ENCODE measurements at regions not wholly inside any gene's neighbourhood (a gene's known extent, or its start where the extent isn't known, plus 50 kb on each side); places are given as distances from the start of the nearest gene placed in this dataset.

DNA sequence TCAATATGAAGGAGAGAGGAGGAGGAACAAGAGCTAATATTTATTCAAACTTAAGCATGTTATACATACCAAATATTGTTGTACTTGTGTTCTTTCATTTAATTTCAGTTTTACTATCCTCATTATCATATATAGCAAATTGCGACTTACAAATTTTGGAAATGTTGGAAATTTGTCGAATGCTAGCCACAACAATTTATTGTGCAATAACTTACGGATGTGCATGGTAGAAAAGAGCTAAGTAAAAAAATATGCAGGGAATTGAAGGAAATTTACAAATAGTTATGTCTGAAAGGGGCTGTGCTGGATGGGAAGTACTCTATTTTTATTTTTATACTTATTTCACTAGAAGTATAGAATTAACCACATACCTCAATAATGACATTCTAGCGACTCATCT, 376.3 kb downstream of the PCDH20 start:
- Histone ChIP-seq H3K4me1 (ENCODE audit: control insufficient read depth, insufficient read depth, low read length, poor library complexity, severe bottlenecking) (no peaks in the 10 kb centered on the region), H3K9me3 (ENCODE audit: control insufficient read depth, low read length) (no peaks in the 10 kb centered on the region)
- no CpG with 5 or more reads among the region's 4 CpGs for whole genome bisulfite sequencing, 2 experiments (ENCODE audit: insufficient coverage in 2 of 2)

DNA sequence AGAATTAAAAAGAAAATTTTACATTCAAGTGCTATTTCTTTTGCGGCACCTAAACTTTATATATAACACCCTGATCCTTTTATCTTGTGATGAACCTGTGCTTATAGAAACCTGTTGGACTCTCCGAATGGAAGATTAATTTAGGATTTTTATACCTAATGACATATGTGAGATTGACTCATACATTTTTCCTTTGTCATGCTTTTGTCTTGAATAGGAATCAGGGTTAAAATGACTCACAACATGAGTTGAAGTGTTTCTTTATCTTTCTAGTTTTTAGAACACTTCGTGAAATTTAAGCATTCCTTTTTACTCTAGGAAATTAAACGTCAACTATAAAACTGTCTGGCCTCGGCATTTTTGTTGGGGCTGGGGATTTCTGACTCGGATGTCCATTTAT, 378.9 kb downstream of the PCDH20 start:
- Histone ChIP-seq H3K4me3 (ENCODE audit: extremely low read depth, insufficient read depth, low read length, poor library complexity, severe bottlenecking) (no peak overlapping the region), H3K9me3 (ENCODE audit: control insufficient read depth, low read length) (no peaks in the 10 kb centered on the region), H3K4me1 (ENCODE audit: control insufficient read depth, insufficient read depth, low read length, poor library complexity, severe bottlenecking) (no peaks in the 10 kb centered on the region), H3K27ac (ENCODE audit: low read depth, low read length, severe bottlenecking) (no peak overlapping the region), H3K36me3 (ENCODE audit: control insufficient read depth, insufficient read depth, low read length) (no peaks in the 10 kb centered on the region)
- WGBS, 2 experiments (ENCODE audit: insufficient coverage in 2 of 2): 83% methylated on average over 1 of the region's 6 CpGs; no CpG with 5 or more reads in 1 of the 2 experiments

More for the DNA sequence above, 376.3 kb downstream of the PCDH20 start:
- no peaks in the 10 kb centered on the region for H3K36me3 ChIP-seq (ENCODE audit: control insufficient read depth, insufficient read depth, low read length)
- no peak overlapping the region for H3K27ac ChIP-seq (ENCODE audit: low read depth, low read length, severe bottlenecking)
- no peak overlapping the region for H3K4me3 ChIP-seq (ENCODE audit: extremely low read depth, insufficient read depth, low read length, poor library complexity, severe bottlenecking)

DNA sequence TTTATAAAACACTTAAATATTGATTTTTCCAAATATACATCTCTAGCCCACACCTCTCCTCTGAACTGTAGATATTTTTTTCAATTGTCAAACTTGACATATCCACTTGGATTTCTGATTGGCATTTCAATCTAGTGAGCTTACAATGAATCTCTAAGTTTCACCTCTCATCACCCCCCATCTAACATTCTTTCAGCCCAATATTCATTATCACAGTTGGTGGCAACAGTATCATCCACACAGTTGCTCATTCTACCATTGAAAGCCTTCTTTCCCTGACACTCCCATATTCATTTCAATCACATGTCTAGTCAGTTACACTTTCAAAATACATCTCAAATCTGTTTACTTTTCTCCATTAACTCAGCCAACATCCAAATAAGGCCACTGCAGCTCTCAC, 385.2 kb downstream of the PCDH20 start:
- H3K9me3 ChIP-seq (ENCODE audit: control insufficient read depth, low read length): no peaks in the 10 kb centered on the region
- no peaks in the 10 kb centered on the region for H3K4me1 ChIP-seq (ENCODE audit: control insufficient read depth, insufficient read depth, low read length, poor library complexity, severe bottlenecking)
- H3K4me3 ChIP-seq (ENCODE audit: extremely low read depth, insufficient read depth, low read length, poor library complexity, severe bottlenecking): no peak overlapping the region
- no peaks in the 10 kb centered on the region for H3K36me3 ChIP-seq (ENCODE audit: control insufficient read depth, insufficient read depth, low read length)
- H3K27ac ChIP-seq (ENCODE audit: low read depth, low read length, severe bottlenecking): no peak overlapping the region

DNA sequence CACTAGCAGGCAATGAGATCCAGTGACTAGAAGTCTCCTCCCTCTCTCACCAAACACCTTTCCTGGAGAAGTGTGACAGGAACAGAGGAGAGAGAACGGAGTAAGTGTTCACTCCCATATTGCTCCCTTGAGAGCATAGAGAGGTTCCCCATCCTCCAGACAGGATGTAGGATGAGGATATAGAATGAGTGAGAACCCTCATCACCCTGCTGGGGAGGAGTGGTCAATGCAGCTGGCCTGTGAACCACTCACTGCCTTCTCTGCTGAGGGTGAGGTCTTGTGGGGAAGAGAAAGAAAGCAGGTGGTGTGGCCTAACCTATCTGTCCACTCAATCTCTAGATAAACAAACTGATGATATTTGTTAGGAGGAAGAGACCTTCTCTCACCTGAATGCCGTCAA, 386.6 kb downstream of the PCDH20 start:
- H3K36me3 ChIP-seq (ENCODE audit: control insufficient read depth, insufficient read depth, low read length): no peaks in the 10 kb centered on the region
- no peak overlapping the region for H3K4me3 ChIP-seq (ENCODE audit: extremely low read depth, insufficient read depth, low read length, poor library complexity, severe bottlenecking)
- no peak overlapping the region for H3K27ac ChIP-seq (ENCODE audit: low read depth, low read length, severe bottlenecking)
- WGBS, 2 experiments (ENCODE audit: insufficient coverage in 2 of 2): no CpG with 5 or more reads among the region's 2 CpGs
- no peaks in the 10 kb centered on the region for H3K9me3 ChIP-seq (ENCODE audit: control insufficient read depth, low read length)
- H3K4me1 ChIP-seq (ENCODE audit: control insufficient read depth, insufficient read depth, low read length, poor library complexity, severe bottlenecking): no peaks in the 10 kb centered on the region

DNA sequence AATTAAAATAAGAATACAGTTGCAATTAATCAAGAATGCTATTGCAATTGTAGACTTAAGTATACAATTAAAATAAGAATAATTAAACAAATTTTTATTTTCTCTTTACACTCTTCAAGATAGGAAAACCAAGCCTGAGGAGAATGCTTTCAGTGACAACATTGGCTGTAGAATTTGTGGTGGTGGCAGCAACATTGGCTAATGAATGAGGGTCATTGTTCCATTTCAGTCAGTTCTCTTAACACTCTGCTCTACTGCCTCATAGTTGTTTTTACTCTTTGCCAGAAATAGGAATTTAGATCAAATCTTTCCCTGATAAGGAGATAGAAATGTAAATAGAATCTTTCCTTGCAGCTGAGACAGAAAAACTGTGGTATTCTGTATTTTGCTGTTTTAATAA, 391.6 kb downstream of the PCDH20 start:
- Histone ChIP-seq H3K27ac (ENCODE audit: low read depth, low read length, severe bottlenecking) (no peak overlapping the region), H3K9me3 (ENCODE audit: control insufficient read depth, low read length) (no peaks in the 10 kb centered on the region), H3K4me1 (ENCODE audit: control insufficient read depth, insufficient read depth, low read length, poor library complexity, severe bottlenecking) (no peaks in the 10 kb centered on the region), H3K36me3 (ENCODE audit: control insufficient read depth, insufficient read depth, low read length) (no peaks in the 10 kb centered on the region), H3K4me3 (ENCODE audit: extremely low read depth, insufficient read depth, low read length, poor library complexity, severe bottlenecking) (no peak overlapping the region)

DNA sequence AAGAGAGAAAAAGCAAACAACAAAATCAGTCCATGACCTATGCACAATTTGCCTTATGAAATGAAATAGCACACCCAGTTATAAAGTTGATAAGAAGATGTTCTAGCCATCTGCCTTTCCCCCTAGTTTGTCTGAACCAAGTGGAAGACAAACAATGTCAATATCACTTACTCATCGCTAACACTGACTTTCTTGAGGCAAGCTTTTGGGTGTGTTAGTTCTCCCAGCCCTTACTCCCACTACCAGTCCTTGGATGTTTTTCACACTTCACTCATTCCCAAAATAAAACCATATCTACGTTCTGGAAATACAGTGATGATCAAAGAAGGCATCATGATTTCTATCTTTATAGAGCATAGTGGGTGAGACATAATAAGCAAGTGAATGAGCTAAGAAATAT, 393.8 kb downstream of the PCDH20 start:
- 86% methylated on average over 1 of the region's 2 CpGs; no CpG with 5 or more reads in 1 of the 2 experiments for WGBS, 2 experiments (ENCODE audit: insufficient coverage in 2 of 2)

DNA sequence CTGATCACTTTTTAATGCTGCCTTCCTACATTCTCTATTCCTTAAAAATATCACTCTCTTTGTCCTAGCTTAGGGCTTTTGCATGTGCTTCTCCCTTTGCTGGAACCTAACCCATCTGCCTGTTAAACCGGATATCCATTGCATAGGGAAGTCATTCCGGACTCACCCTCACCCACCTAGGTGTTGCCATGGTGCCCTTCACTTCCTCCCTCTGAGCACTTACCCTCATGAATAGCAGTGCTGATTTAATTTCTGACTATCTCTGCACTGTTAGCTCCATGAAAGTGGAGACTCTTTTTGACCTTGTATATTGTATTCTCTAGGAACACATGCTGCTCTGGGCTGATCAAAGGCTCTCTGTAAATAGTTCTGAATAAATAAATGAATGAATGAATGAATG, 401.9 kb downstream of the PCDH20 start:
- Histone ChIP-seq H3K4me1 (ENCODE audit: control insufficient read depth, insufficient read depth, low read length, poor library complexity, severe bottlenecking) (no peaks in the 10 kb centered on the region), H3K9me3 (ENCODE audit: control insufficient read depth, low read length) (peaks cover 3% of the 10 kb centered on the region), H3K4me3 (ENCODE audit: extremely low read depth, insufficient read depth, low read length, poor library complexity, severe bottlenecking) (no peak overlapping the region), H3K27ac (ENCODE audit: low read depth, low read length, severe bottlenecking) (no peak overlapping the region), H3K36me3 (ENCODE audit: control insufficient read depth, insufficient read depth, low read length) (no peaks in the 10 kb centered on the region)
- WGBS, 2 experiments (ENCODE audit: insufficient coverage in 2 of 2): 86 to 95% methylated on average over 2 of the region's 2 CpGs

More for the DNA sequence above, 393.8 kb downstream of the PCDH20 start:
- Histone ChIP-seq H3K27ac (ENCODE audit: low read depth, low read length, severe bottlenecking) (no peak overlapping the region), H3K36me3 (ENCODE audit: control insufficient read depth, insufficient read depth, low read length) (no peaks in the 10 kb centered on the region), H3K9me3 (ENCODE audit: control insufficient read depth, low read length) (no peaks in the 10 kb centered on the region), H3K4me1 (ENCODE audit: control insufficient read depth, insufficient read depth, low read length, poor library complexity, severe bottlenecking) (no peaks in the 10 kb centered on the region), H3K4me3 (ENCODE audit: extremely low read depth, insufficient read depth, low read length, poor library complexity, severe bottlenecking) (no peak overlapping the region)

DNA sequence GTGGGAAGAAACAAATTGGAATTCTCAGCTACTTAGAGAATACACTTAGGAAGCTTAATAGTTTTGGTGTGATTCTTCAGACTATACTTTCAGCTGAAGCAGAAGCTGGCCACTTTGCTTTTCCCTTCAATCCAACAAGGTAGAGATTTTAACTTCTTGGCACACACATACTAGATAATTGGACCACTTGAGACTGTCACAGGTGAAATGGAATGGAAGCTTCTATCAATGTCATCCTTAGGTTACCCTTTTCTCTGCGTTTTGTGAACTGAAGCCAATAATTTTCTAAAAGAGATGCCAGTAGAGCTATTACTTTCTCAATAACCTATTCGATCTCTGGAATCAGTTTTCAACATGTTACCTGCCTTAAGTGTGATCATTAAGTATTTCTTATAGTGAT, 405.3 kb downstream of the PCDH20 start:
- Histone ChIP-seq H3K4me3 (ENCODE audit: extremely low read depth, insufficient read depth, low read length, poor library complexity, severe bottlenecking) (no peak overlapping the region), H3K36me3 (ENCODE audit: control insufficient read depth, insufficient read depth, low read length) (no peaks in the 10 kb centered on the region), H3K4me1 (ENCODE audit: control insufficient read depth, insufficient read depth, low read length, poor library complexity, severe bottlenecking) (no peaks in the 10 kb centered on the region), H3K27ac (ENCODE audit: low read depth, low read length, severe bottlenecking) (no peak overlapping the region), H3K9me3 (ENCODE audit: control insufficient read depth, low read length) (peaks cover 14% of the 10 kb centered on the region)
- WGBS, 2 experiments (ENCODE audit: insufficient coverage in 2 of 2): 81% methylated on average over 2 of the region's 2 CpGs; no CpG with 5 or more reads in 1 of the 2 experiments

DNA sequence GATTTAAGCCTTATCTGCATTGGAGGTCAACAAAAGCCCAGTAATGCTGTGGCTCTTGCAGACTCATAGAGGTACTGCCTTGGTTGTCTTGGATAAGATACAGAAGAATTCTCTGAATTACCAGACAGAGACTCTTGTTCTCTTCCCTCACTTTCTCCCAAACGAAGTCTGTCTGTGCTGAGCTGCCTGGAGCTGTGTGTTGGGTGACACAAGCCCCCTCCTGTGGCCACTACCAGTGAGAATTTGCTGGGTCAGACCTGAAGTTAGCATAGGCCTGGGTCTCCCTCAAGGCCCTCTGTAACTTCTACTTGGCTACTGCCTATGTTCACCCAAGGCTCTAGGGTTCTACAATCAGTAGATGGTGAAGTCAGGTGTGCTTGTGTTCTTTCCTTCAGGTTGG, 413.0 kb downstream of the PCDH20 start:
- H3K36me3 ChIP-seq (ENCODE audit: control insufficient read depth, insufficient read depth, low read length): no peaks in the 10 kb centered on the region
- peaks cover 5% of the 10 kb centered on the region for H3K9me3 ChIP-seq (ENCODE audit: control insufficient read depth, low read length)
- H3K4me3 ChIP-seq (ENCODE audit: extremely low read depth, insufficient read depth, low read length, poor library complexity, severe bottlenecking): no peak overlapping the region
- 100% methylated on average over 1 of the region's 1 CpG; no CpG with 5 or more reads in 1 of the 2 experiments for WGBS, 2 experiments (ENCODE audit: insufficient coverage in 2 of 2)
- no peaks in the 10 kb centered on the region for H3K4me1 ChIP-seq (ENCODE audit: control insufficient read depth, insufficient read depth, low read length, poor library complexity, severe bottlenecking)
- H3K27ac ChIP-seq (ENCODE audit: low read depth, low read length, severe bottlenecking): no peak overlapping the region

DNA sequence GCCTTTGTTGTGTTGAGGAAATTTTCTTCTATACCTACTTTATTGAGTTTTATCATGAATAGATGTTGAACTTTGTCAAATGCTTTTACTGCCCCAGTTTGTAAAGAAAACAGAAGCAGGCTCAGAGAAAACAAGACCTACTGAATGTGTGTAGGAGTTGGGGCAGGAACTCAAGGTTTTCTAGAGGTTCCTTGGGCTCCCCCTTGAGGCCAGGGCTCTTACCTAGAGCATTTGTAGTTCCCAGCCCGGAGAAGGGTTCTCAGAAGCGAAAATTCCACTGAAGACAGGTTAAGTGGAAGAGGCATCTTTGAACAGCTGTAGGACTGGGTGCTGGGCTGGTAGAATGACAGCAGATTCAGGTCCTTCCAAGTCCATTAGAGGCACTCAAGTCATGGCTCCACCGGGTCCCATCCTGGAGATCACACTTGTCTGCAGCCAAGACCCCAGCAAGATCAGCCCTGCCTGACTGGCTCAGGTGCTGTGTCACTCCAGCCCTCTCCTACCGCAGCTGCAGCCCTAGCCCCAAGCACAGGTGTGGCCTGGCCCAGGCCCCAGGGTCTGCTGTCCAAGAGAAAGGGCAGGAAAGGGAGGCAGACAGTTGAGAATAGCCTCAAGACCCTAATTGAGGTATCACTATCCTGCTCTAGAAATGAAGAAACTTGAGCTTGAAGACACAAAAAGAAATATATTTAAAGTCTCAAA, 425.5 kb downstream of the PCDH20 start:
- no peak overlapping the region for H3K27ac ChIP-seq (ENCODE audit: low read depth, low read length, severe bottlenecking)
- no peak overlapping the region for H3K4me3 ChIP-seq (ENCODE audit: extremely low read depth, insufficient read depth, low read length, poor library complexity, severe bottlenecking)
- H3K36me3 ChIP-seq (ENCODE audit: control insufficient read depth, insufficient read depth, low read length): no peaks in the 10 kb centered on the region
- 86 to 97% methylated on average over 3 to 4 of the region's 4 CpGs for WGBS, 2 experiments (ENCODE audit: insufficient coverage in 2 of 2)
- no peaks in the 10 kb centered on the region for H3K9me3 ChIP-seq (ENCODE audit: control insufficient read depth, low read length)
- H3K4me1 ChIP-seq (ENCODE audit: control insufficient read depth, insufficient read depth, low read length, poor library complexity, severe bottlenecking): no peaks in the 10 kb centered on the region

DNA sequence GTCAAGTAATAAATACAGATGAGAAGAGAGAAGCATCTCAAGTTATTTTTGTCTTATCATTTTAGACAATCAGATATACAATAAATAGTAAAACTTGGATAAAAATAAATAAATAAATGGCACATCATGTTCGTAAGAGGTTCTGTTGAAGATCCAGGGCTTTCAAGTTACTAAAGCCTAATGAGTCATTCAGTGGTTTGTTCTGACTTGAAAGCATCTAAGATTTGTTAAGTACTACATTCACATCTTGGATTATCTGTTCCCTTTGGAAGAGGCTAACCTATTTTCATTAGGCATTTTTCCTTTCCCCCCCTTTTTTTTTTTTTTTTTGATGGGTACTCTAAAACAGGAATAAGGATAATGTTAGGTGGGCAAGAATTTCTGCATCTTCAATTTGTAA, 429.3 kb downstream of the PCDH20 start:
- Histone ChIP-seq H3K4me3 (ENCODE audit: extremely low read depth, insufficient read depth, low read length, poor library complexity, severe bottlenecking) (no peak overlapping the region), H3K36me3 (ENCODE audit: control insufficient read depth, insufficient read depth, low read length) (no peaks in the 10 kb centered on the region), H3K27ac (ENCODE audit: low read depth, low read length, severe bottlenecking) (no peak overlapping the region), H3K9me3 (ENCODE audit: control insufficient read depth, low read length) (no peaks in the 10 kb centered on the region), H3K4me1 (ENCODE audit: control insufficient read depth, insufficient read depth, low read length, poor library complexity, severe bottlenecking) (no peaks in the 10 kb centered on the region)
- WGBS, 2 experiments (ENCODE audit: insufficient coverage in 2 of 2): no CpG with 5 or more reads among the region's 1 CpG

Measured in mesodermal cell (in vitro differentiated cells).